B cell (primary cell): ENCODE measurements at regions not wholly inside any gene's neighbourhood (a gene's known extent, or its start where the extent isn't known, plus 50 kb on each side); places are given as distances from the start of the nearest gene placed in this dataset.

Source experiments
- ATAC-seq: fragments of 200-7000 bp; cut with Tn5 transposase; one replicate; pipeline ENCODE4 v1.10.0; 2021; ENCODE audit warnings: low read depth, mild to moderate bottlenecking, moderate number of reproducible peaks, moderate library complexity
- CTCF ChIA-PET: fragments of 350-600 bp; sonication (Branson Sonifier 250); formaldehyde crosslinking; loops from one replicate; lab custom pipeline; 2021; ENCODE audit warnings: antibody characterized with exemption, inconsistent platforms; lab: Charles Lee
- POLR2A ChIA-PET: fragments of 350-600 bp; sonication (Branson Sonifier 250); formaldehyde crosslinking; loops from one replicate; lab custom pipeline; 2021; ENCODE audit warnings: antibody characterized with exemption; lab: Charles Lee
- DNase-seq: peaks from one replicate; pipeline ENCODE4 v3.0.0; 2013
- H2AFZ ChIP-seq: 2 replicates; pipeline ENCODE4 v1.6.1; 2012; ENCODE audit warnings: mild to moderate bottlenecking, low read depth, low read length; ENCODE audit not compliant: insufficient read depth, poor library complexity, severe bottlenecking
- H3K27ac ChIP-seq, 2 donors: 1 replicate in 1 of 2; 2 replicates in 1 of 2; pipeline ENCODE4 v1.5.1; 2012 to 2013; ENCODE audit warnings: low read length in 2 of 2, mild to moderate bottlenecking in 2 of 2, moderate library complexity in 1 of 2
- H3K27me3 ChIP-seq, 4 experiments: fragments of 200-600 bp in 1 of 4; sonication (generic) in 1 of 4; replicated peaks in 1 of 4; 1 replicate in 2 of 4; 2 replicates in 2 of 4; pipeline versions ENCODE4 v1.6.1 to v1.7.0; 2013 to 2016; ENCODE audit warnings: low read length in 3 of 4, mild to moderate bottlenecking in 2 of 4, mixed read lengths in 1 of 4, moderate library complexity in 1 of 4; ENCODE audit not compliant: insufficient read depth in 4 of 4, control insufficient read depth in 3 of 4; ENCODE audit errors: control extremely low read depth in 1 of 4
- H3K36me3 ChIP-seq, 2 experiments: replicated peaks in 1 of 2; 1 replicate in 1 of 2; 2 replicates in 1 of 2; pipeline versions ENCODE4 v1.6.1 to v1.7.1; 2013; ENCODE audit warnings: low read length in 1 of 2; ENCODE audit not compliant: insufficient read depth in 2 of 2, control insufficient read depth in 1 of 2; ENCODE audit errors: control extremely low read depth in 1 of 2, extremely low read depth in 1 of 2
- H3K4me1 ChIP-seq, 2 donors: fragments of 200-600 bp in 1 of 2; sonication (generic) in 1 of 2; 1 replicate in 1 of 2; 2 replicates in 1 of 2; pipeline versions ENCODE4 v1.5.1 to v1.6.1; 2013 to 2017; ENCODE audit warnings: low read length in 2 of 2; ENCODE audit not compliant: control insufficient read depth in 2 of 2, insufficient read depth in 2 of 2
- H3K4me2 ChIP-seq: replicated peaks from 2 replicates; pipeline ENCODE3; 2012; ENCODE audit warnings: mild to moderate bottlenecking, low read depth, low read length; ENCODE audit not compliant: poor library complexity, severe bottlenecking
- H3K4me3 ChIP-seq, 5 experiments: fragments of 200-600 bp in 1 of 5; sonication (generic) in 1 of 5; 1 replicate in 3 of 5; 2 replicates in 2 of 5; pipeline versions ENCODE4 v1.5.1 to v1.7.0; 2011 to 2016; ENCODE audit warnings: low read length in 4 of 5, mild to moderate bottlenecking in 4 of 5, low read depth in 2 of 5, control low read depth in 1 of 5, moderate library complexity in 1 of 5; ENCODE audit not compliant: insufficient read depth in 1 of 5; ENCODE audit errors: control extremely low read depth in 1 of 5, extremely low read depth in 1 of 5
- H3K79me2 ChIP-seq: fragments of 200-600 bp; sonication (generic); one replicate; pipeline ENCODE4 v1.6.0; 2016; ENCODE audit warnings: low read length; ENCODE audit not compliant: control insufficient read depth, insufficient read depth
- H3K9ac ChIP-seq: fragments of 200-600 bp; sonication (generic); 2 replicates; pipeline ENCODE4 v1.6.1; 2017; ENCODE audit warnings: mild to moderate bottlenecking, low read length, moderate library complexity
- H3K9me3 ChIP-seq, 3 donors: one replicate each; pipeline versions ENCODE4 v1.6.1 to v1.7.1; 2013; ENCODE audit warnings: low read length in 2 of 3; ENCODE audit not compliant: control insufficient read depth in 2 of 3, insufficient read depth in 1 of 3; ENCODE audit errors: control extremely low read depth in 1 of 3
- H4K20me1 ChIP-seq: 2 replicates; pipeline ENCODE4 v1.6.0; 2012; ENCODE audit warnings: mild to moderate bottlenecking, low read length; ENCODE audit not compliant: insufficient read depth, control insufficient read depth, poor library complexity, severe bottlenecking
- H3K27ac Mint-ChIP-seq: one replicate; pipeline ENCODE4 v1.8.0; 2021; ENCODE audit warnings: mixed read lengths
- H3K27me3 Mint-ChIP-seq: one replicate; pipeline ENCODE4 v1.8.0; 2021; ENCODE audit warnings: mixed read lengths
- H3K4me1 Mint-ChIP-seq: one replicate; pipeline ENCODE4 v1.8.0; 2021; ENCODE audit warnings: mixed read lengths
- H3K4me3 Mint-ChIP-seq: one replicate; pipeline ENCODE4 v1.8.0; 2021; ENCODE audit warnings: mixed read lengths
- H3K9me3 Mint-ChIP-seq: one replicate; pipeline ENCODE4 v1.8.0; 2022; ENCODE audit warnings: mixed read lengths; ENCODE audit not compliant: insufficient read depth
- CTCF ChIP-seq: fragments of 200-600 bp; IDR thresholded peaks from one replicate; pipeline ENCODE4 v1.8.0; 2022; ENCODE audit warnings: antibody characterized with exemption, mild to moderate bottlenecking
- EZH2 ChIP-seq: IDR thresholded peaks from 2 replicates; pipeline ENCODE4 v1.6.1; 2012; ENCODE audit warnings: borderline replicate concordance, low read depth, mild to moderate bottlenecking, moderate library complexity, low read length; ENCODE audit not compliant: insufficient read depth, poor library complexity, severe bottlenecking
- WGBS: methylation state at CpG from one replicate; pipeline ENCODE4 v1.1.5; 2013; ENCODE audit warnings: missing lambda C conversion rate; ENCODE audit not compliant: insufficient coverage; 5-methylcytosine and 5-hydroxymethylcytosine counted together
- intact Hi-C: fragments of 100-400 bp; cut with micrococcal nuclease; formaldehyde crosslinking; loops from one replicate; pipeline ENCODE4 v1.10.0; 2022

- no peaks in the 10 kb centered on the region for H3K4me1 ChIP-seq
- Mint-ChIP-seq H3K27me3 (no peaks in the 10 kb centered on the region), H3K9me3 (peaks cover 7% of the 10 kb centered on the region), H3K4me1 (no peaks in the 10 kb centered on the region), H3K27ac (no peak overlapping the region), H3K4me3 (no peak overlapping the region)
- TF ChIP-seq CTCF (no peak), EZH2 (no peak)
- intact Hi-C loops: no loop called here
- no peak overlapping the region for H3K9ac ChIP-seq
- no peaks in the 10 kb centered on the region for H3K79me2 ChIP-seq
- H3K36me3 ChIP-seq: no peaks in the 10 kb centered on the region
- no peaks in the 10 kb centered on the region for H3K27me3 ChIP-seq
- DNase-seq (no peak), ATAC-seq (no peak)
- peaks cover 0 to 16% (median 0%) of the 10 kb centered on the region in 3 donors for H3K9me3 ChIP-seq
- H2AFZ ChIP-seq: no peak overlapping the region
- no peak overlapping the region for H3K4me2 ChIP-seq
- ChIA-PET POLR2A (no interaction called here), CTCF (no interaction called here)
- H4K20me1 ChIP-seq: no peaks in the 10 kb centered on the region
- no peak overlapping the region for H3K4me3 ChIP-seq
- no peak overlapping the region for H3K27ac ChIP-seq
- 92% methylated on average over 3 of the region's 4 CpGs for whole genome bisulfite sequencing
These were observed 224.3 kb upstream of the EEF2KMT start for GRCh38 chr16:5321930-5322329.

- no peak overlapping the region for H3K27ac Mint-ChIP-seq
- ChIA-PET POLR2A (no interaction called here), CTCF (no interaction called here)
- intact Hi-C loops: no loop called here
- DNase-seq (no peak), ATAC-seq (no peak)
- H3K27ac ChIP-seq: no peak overlapping the region
- H3K4me2 ChIP-seq: no peak overlapping the region
- H4K20me1 ChIP-seq: no peaks in the 10 kb centered on the region
- H3K9me3 Mint-ChIP-seq: peaks cover 7% of the 10 kb centered on the region
- H3K4me3 Mint-ChIP-seq: no peak overlapping the region
- H2AFZ ChIP-seq: no peak overlapping the region
- H3K36me3 ChIP-seq: no peaks in the 10 kb centered on the region
- H3K4me3 ChIP-seq: no peak overlapping the region
- H3K27me3 ChIP-seq: no peaks in the 10 kb centered on the region
- H3K27me3 Mint-ChIP-seq: no peaks in the 10 kb centered on the region
- H3K9ac ChIP-seq: no peak overlapping the region
- H3K4me1 Mint-ChIP-seq: no peaks in the 10 kb centered on the region
- H3K4me1 ChIP-seq: no peaks in the 10 kb centered on the region
- WGBS: 100% methylated on average over 1 of the region's 2 CpGs
- H3K79me2 ChIP-seq: no peaks in the 10 kb centered on the region
- H3K9me3 ChIP-seq: peaks cover 0 to 18% (median 0%) of the 10 kb centered on the region in 3 donors
- TF ChIP-seq EZH2 (no peak), CTCF (no peak)
These were observed 222.2 kb upstream of the EEF2KMT start for GRCh38 chr16:5319799-5320198.
